Fibroblast of skin of abdomen (primary cell): ENCODE measurements at regions not wholly inside any gene's neighbourhood (a gene's known extent, or its start where the extent isn't known, plus 50 kb on each side); places are given as distances from the start of the nearest gene placed in this dataset.
"Not testable (repeated sequence)": the region's sequence is repeated elsewhere in the genome, so short reads cannot be mapped to it uniquely, and the experiment has no call there.

Experiments used
- DNase-seq: peaks from one replicate; pipeline ENCODE4 v3.0.0-alpha.2; 2013

GRCh38 chr12:131379738-131380137 lies 331.2 kb upstream of the SFSWAP start:
- no peak for DNase-seq

GRCh38 chr12:131380220-131380964 lies 330.5 kb upstream of the SFSWAP start:
- no peak for DNase-seq

- DNase-seq = no peak
These were observed 329.8 kb upstream of the SFSWAP start for GRCh38 chr12:131380965-131381705.

GRCh38 chr12:131381716-131382430 lies 329.0 kb upstream of the SFSWAP start:
- DNase-seq = no peak

GRCh38 chr12:131383291-131383690 lies 327.6 kb upstream of the SFSWAP start:
- DNase-seq = no peak

GRCh38 chr12:131383741-131384543 lies 326.9 kb upstream of the SFSWAP start:
- DNase-seq = no peak

GRCh38 chr12:131384544-131384855 lies 326.4 kb upstream of the SFSWAP start:
- no peak for DNase-seq

GRCh38 chr12:131385313-131386166 lies 325.4 kb upstream of the SFSWAP start:
- no peak for DNase-seq

GRCh38 chr12:131386167-131386521 lies 324.7 kb upstream of the SFSWAP start:
- DNase-seq = no peak

GRCh38 chr12:131386781-131387180 lies 324.1 kb upstream of the SFSWAP start:
- no peak for DNase-seq

GRCh38 chr12:131387281-131388163 lies 323.4 kb upstream of the SFSWAP start:
- no peak for DNase-seq

GRCh38 chr12:131388164-131389053 lies 322.5 kb upstream of the SFSWAP start:
- DNase-seq = not testable (repeated sequence)

GRCh38 chr12:131389054-131390013 lies 321.6 kb upstream of the SFSWAP start:
- no peak for DNase-seq

- no peak for DNase-seq
These were observed 320.2 kb upstream of the SFSWAP start for GRCh38 chr12:131390412-131391334.

GRCh38 chr12:131391399-131391798 lies 319.5 kb upstream of the SFSWAP start:
- DNase-seq = no peak

GRCh38 chr12:131394752-131395151 lies 316.1 kb upstream of the SFSWAP start:
- not testable (repeated sequence) for DNase-seq

- DNase-seq = not testable (repeated sequence)
These were observed 315.6 kb upstream of the SFSWAP start for GRCh38 chr12:131395209-131395684.
